H9 (cell line): ENCODE measurements at regions not wholly inside any gene's neighbourhood (a gene's known extent, or its start where the extent isn't known, plus 50 kb on each side); places are given as distances from the start of the nearest gene placed in this dataset.

Experiments used
- DNase-seq: peaks from one replicate; pipeline ENCODE4 v3.0.0-alpha.2; 2017
- H2AFZ ChIP-seq: one replicate; pipeline ENCODE4 v1.6.1; 2013; ENCODE audit warnings: mild to moderate bottlenecking, low read length, control low read depth, moderate library complexity
- H2AK5ac ChIP-seq: 2 replicates; pipeline ENCODE4 v1.6.1; 2013; ENCODE audit warnings: low read length, control low read depth, mixed read lengths; ENCODE audit not compliant: insufficient read length
- H2BK120ac ChIP-seq: one replicate; pipeline ENCODE4 v1.6.1; 2013; ENCODE audit warnings: low read depth, mild to moderate bottlenecking, low read length, control low read depth, inconsistent platforms; ENCODE audit not compliant: poor library complexity, severe bottlenecking
- H2BK12ac ChIP-seq: 2 replicates; pipeline ENCODE4 v1.6.1; 2013; ENCODE audit warnings: low read length, control low read depth, mixed read lengths, low read depth; ENCODE audit not compliant: insufficient read length
- H2BK15ac ChIP-seq: 2 replicates; pipeline ENCODE4 v1.6.1; 2013; ENCODE audit warnings: low read depth, low read length, control low read depth
- H2BK20ac ChIP-seq: one replicate; pipeline ENCODE4 v1.6.1; 2013; ENCODE audit warnings: low read depth, mild to moderate bottlenecking, low read length, control low read depth, inconsistent platforms; ENCODE audit not compliant: poor library complexity, severe bottlenecking
- H2BK5ac ChIP-seq: 2 replicates; pipeline ENCODE4 v1.6.1; 2013; ENCODE audit warnings: low read length, control low read depth, mixed read lengths; ENCODE audit not compliant: insufficient read length
- H3K14ac ChIP-seq: 2 replicates; pipeline ENCODE4 v1.6.1; 2013; ENCODE audit warnings: low read length, control low read depth; ENCODE audit not compliant: insufficient read depth
- H3K18ac ChIP-seq: 2 replicates; pipeline ENCODE4 v1.6.1; 2013; ENCODE audit warnings: low read depth, mild to moderate bottlenecking, mixed read lengths, low read length, control low read depth; ENCODE audit not compliant: insufficient read length
- H3K23ac ChIP-seq: 2 replicates; pipeline ENCODE4 v1.6.1; 2013; ENCODE audit warnings: low read length, control low read depth, mixed read lengths, low read depth; ENCODE audit not compliant: insufficient read length
- H3K23me2 ChIP-seq: 2 replicates; pipeline ENCODE4 v1.6.1; 2013; ENCODE audit warnings: low read depth, mild to moderate bottlenecking, mixed read lengths, low read length, control low read depth; ENCODE audit not compliant: insufficient read length, poor library complexity, severe bottlenecking
- H3K27ac ChIP-seq: 2 replicates; pipeline ENCODE4 v1.5.1; 2013; ENCODE audit warnings: low read length, control low read depth, mixed read lengths, low read depth; ENCODE audit not compliant: insufficient read length
- H3K27me3 ChIP-seq: 2 replicates; pipeline ENCODE4 v1.6.1; 2013; ENCODE audit warnings: low read length, control low read depth, inconsistent platforms; ENCODE audit not compliant: insufficient read depth
- H3K4ac ChIP-seq: 2 replicates; pipeline ENCODE4 v1.6.1; 2013; ENCODE audit warnings: low read depth, mild to moderate bottlenecking, control low read depth, inconsistent platforms, low read length, moderate library complexity
- H3K4me1 ChIP-seq: 2 replicates; pipeline ENCODE4 v1.6.1; 2013; ENCODE audit warnings: low read length, control low read depth, inconsistent platforms; ENCODE audit not compliant: insufficient read depth
- H3K4me2 ChIP-seq: 2 replicates; pipeline ENCODE4 v1.6.1; 2013; ENCODE audit warnings: low read length, control low read depth, mixed read lengths; ENCODE audit not compliant: insufficient read length, insufficient read depth
- H3K56ac ChIP-seq: 2 replicates; pipeline ENCODE4 v1.6.1; 2013; ENCODE audit warnings: low read depth, mild to moderate bottlenecking, mixed read lengths, low read length, control low read depth; ENCODE audit not compliant: insufficient read length
- H3K79me1 ChIP-seq: 2 replicates; pipeline ENCODE4 v1.6.1; 2013; ENCODE audit warnings: low read depth, mild to moderate bottlenecking, moderate library complexity, low read length, control low read depth, inconsistent platforms; ENCODE audit not compliant: insufficient read depth, poor library complexity, severe bottlenecking
- H3K79me2 ChIP-seq: 2 replicates; pipeline ENCODE4 v1.6.1; 2013; ENCODE audit warnings: low read length, control low read depth, inconsistent platforms; ENCODE audit not compliant: insufficient read depth
- H3K9ac ChIP-seq: 2 replicates; pipeline ENCODE4 v1.6.1; 2013; ENCODE audit warnings: low read length, control low read depth, mixed read lengths; ENCODE audit not compliant: insufficient read length; ENCODE audit errors: extremely low read depth
- H3K9me3 ChIP-seq: one replicate; pipeline ENCODE4 v1.6.1; 2013; ENCODE audit warnings: low read depth, low read length, inconsistent platforms; ENCODE audit not compliant: control insufficient read depth
- H3T11ph ChIP-seq: one replicate; pipeline ENCODE4 v1.6.1; 2013; ENCODE audit warnings: mild to moderate bottlenecking, low read length, control low read depth, inconsistent platforms
- H4K20me1 ChIP-seq: one replicate; pipeline ENCODE4 v1.6.1; 2013; ENCODE audit not compliant: control insufficient read depth, insufficient read length, insufficient read depth
- H4K5ac ChIP-seq: 2 replicates; pipeline ENCODE4 v1.6.1; 2013; ENCODE audit warnings: low read depth, mild to moderate bottlenecking, mixed read lengths, low read length, control low read depth; ENCODE audit not compliant: insufficient read length
- H4K8ac ChIP-seq: replicated peaks from 2 replicates; pipeline ENCODE4 v1.6.1; 2013; ENCODE audit warnings: low read length, control low read depth, mixed read lengths, low read depth; ENCODE audit not compliant: insufficient read length
- H4K91ac ChIP-seq: 2 replicates; pipeline ENCODE4 v1.6.1; 2013; ENCODE audit warnings: low read depth, mild to moderate bottlenecking, moderate library complexity, mixed read lengths, low read length, control low read depth; ENCODE audit not compliant: insufficient read length
- H3K27ac Mint-ChIP-seq, 3 experiments: 2 replicates in 2 of 3; 3 replicates in 1 of 3; pipeline ENCODE4 v1.8.0; 2020 to 2021; ENCODE audit warnings: mixed read lengths in 3 of 3, mild to moderate bottlenecking in 1 of 3, moderate library complexity in 1 of 3
- H3K27me3 Mint-ChIP-seq: 2 replicates; pipeline ENCODE4 v1.8.0; 2021; ENCODE audit warnings: low read depth, mild to moderate bottlenecking, moderate library complexity, mixed read lengths
- H3K36me3 Mint-ChIP-seq, 3 experiments: 2 replicates in 2 of 3; 3 replicates in 1 of 3; pipeline ENCODE4 v1.8.0; 2020 to 2021; ENCODE audit warnings: low read depth in 3 of 3, mixed read lengths in 3 of 3; ENCODE audit not compliant: insufficient read depth in 1 of 3
- H3K4me1 Mint-ChIP-seq, 2 experiments: 2 replicates each; pipeline ENCODE4 v1.8.0; 2020; ENCODE audit warnings: mixed read lengths in 2 of 2
- H3K4me3 Mint-ChIP-seq, 2 experiments: 2 replicates in 1 of 2; 3 replicates in 1 of 2; pipeline ENCODE4 v1.8.0; 2020 to 2021; ENCODE audit warnings: mild to moderate bottlenecking in 2 of 2, mixed read lengths in 2 of 2, moderate library complexity in 1 of 2
- H3K9me3 Mint-ChIP-seq, 2 experiments: 2 replicates in 1 of 2; 3 replicates in 1 of 2; pipeline ENCODE4 v1.8.0; 2020; ENCODE audit warnings: mild to moderate bottlenecking in 2 of 2, mixed read lengths in 2 of 2, moderate library complexity in 1 of 2
- WGBS: extraction: QIAGEN DNeasy Blood & Tissue Kit; methylation state at CpG from one replicate; pipeline ENCODE4 v1.1.7; 2013; ENCODE audit warnings: missing lambda C conversion rate, low lambda C conversion rate, mixed read lengths; ENCODE audit not compliant: insufficient read length; ENCODE audit errors: extremely low coverage; 5-methylcytosine and 5-hydroxymethylcytosine counted together
- TF ChIP-seq, protein P1 (sequence below): fragments of 200-600 bp; sonication (generic); conservative IDR thresholded peaks from 3 replicates; pipeline ENCODE4 v1.8.0; 2021; ENCODE audit warnings: antibody characterized with exemption, mild to moderate bottlenecking

GRCh38 chr1:22359427-22359826, 92.2 kb upstream of the ZBTB40 start:
- TF ChIP-seq, protein P1, sequence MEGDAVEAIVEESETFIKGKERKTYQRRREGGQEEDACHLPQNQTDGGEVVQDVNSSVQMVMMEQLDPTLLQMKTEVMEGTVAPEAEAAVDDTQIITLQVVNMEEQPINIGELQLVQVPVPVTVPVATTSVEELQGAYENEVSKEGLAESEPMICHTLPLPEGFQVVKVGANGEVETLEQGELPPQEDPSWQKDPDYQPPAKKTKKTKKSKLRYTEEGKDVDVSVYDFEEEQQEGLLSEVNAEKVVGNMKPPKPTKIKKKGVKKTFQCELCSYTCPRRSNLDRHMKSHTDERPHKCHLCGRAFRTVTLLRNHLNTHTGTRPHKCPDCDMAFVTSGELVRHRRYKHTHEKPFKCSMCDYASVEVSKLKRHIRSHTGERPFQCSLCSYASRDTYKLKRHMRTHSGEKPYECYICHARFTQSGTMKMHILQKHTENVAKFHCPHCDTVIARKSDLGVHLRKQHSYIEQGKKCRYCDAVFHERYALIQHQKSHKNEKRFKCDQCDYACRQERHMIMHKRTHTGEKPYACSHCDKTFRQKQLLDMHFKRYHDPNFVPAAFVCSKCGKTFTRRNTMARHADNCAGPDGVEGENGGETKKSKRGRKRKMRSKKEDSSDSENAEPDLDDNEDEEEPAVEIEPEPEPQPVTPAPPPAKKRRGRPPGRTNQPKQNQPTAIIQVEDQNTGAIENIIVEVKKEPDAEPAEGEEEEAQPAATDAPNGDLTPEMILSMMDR = no peak
- Histone ChIP-seq H3K23ac (no peak overlapping the region), H2BK120ac (no peak overlapping the region), H3K4me1 (no peaks in the 10 kb centered on the region), H3K79me2 (no peaks in the 10 kb centered on the region), H3K56ac (no peak overlapping the region), H3K9ac (no peak overlapping the region), H3K27me3 (no peaks in the 10 kb centered on the region), H4K91ac (no peak overlapping the region), H3K4ac (no peak overlapping the region), H3K9me3 (no peaks in the 10 kb centered on the region), H3K27ac (no peak overlapping the region), H3K18ac (no peak overlapping the region), H4K5ac (no peak overlapping the region), H3K14ac (no peak overlapping the region), H2BK12ac (no peak overlapping the region), H2BK15ac (no peak overlapping the region), H2BK20ac (no peak overlapping the region), H2BK5ac (no peak overlapping the region), H4K8ac (no peak overlapping the region), H3K79me1 (no peaks in the 10 kb centered on the region), H4K20me1 (no peaks in the 10 kb centered on the region), H3T11ph (no peak overlapping the region), H2AFZ (no peak overlapping the region), H3K4me2 (no peak overlapping the region), H3K23me2 (no peaks in the 10 kb centered on the region), H2AK5ac (no peak overlapping the region)
- Mint-ChIP-seq H3K9me3 (peaks cover 0 to 3% of the 10 kb centered on the region in 2 experiments; a peak in 1 of 5 replicates), H3K4me3 (no peak overlapping the region), H3K4me1 (peaks cover 3 to 10% of the 10 kb centered on the region in 2 experiments; a peak in 2 of 4 replicates), H3K36me3 (no peaks in the 10 kb centered on the region; a peak in 1 of 7 replicates), H3K27me3 (peaks cover 28% of the 10 kb centered on the region), H3K27ac (no peak overlapping the region)
- no peak for DNase-seq
- WGBS = no CpG with 5 or more reads among the region's 4 CpGs
